Activated T-cell treated with anti-CD3 and anti-CD28 coated beads, Interleukin-2, amount 50 U/mL, for 48 hours (primary cell): ENCODE measurements at regions not wholly inside any gene's neighbourhood (a gene's known extent, or its start where the extent isn't known, plus 50 kb on each side); places are given as distances from the start of the nearest gene placed in this dataset.

Experiments used
- DNase-seq, 2 experiments: peaks; one replicate each; pipeline ENCODE4 v3.0.0-alpha.2; 2020

- no peak for DNase-seq
Measured at GRCh38 chr12:105975351-105975750, 163.4 kb downstream of the NUAK1 start.

GRCh38 chr12:105977236-105977635 lies 161.5 kb downstream of the NUAK1 start:
- no peak for DNase-seq

- no peak for DNase-seq
Measured at GRCh38 chr12:105977652-105978051, 161.1 kb downstream of the NUAK1 start.

GRCh38 chr12:105978276-105978675 lies 160.5 kb downstream of the NUAK1 start:
- no peak for DNase-seq

- no peak for DNase-seq
Measured at GRCh38 chr12:105978686-105979085, 160.1 kb downstream of the NUAK1 start.

- DNase-seq, result no peak
Measured at GRCh38 chr12:105980085-105980484, 158.7 kb downstream of the NUAK1 start.

GRCh38 chr12:105980533-105980932 lies 158.2 kb downstream of the NUAK1 start:
- DNase-seq, result no peak

- no peak for DNase-seq
Measured at GRCh38 chr12:105982022-105982421, 156.7 kb downstream of the NUAK1 start.

GRCh38 chr12:105983622-105984320 lies 155.0 kb downstream of the NUAK1 start:
- no peak for DNase-seq

- no peak for DNase-seq
Measured at GRCh38 chr12:105985383-105985782, 153.4 kb downstream of the NUAK1 start.

- no peak for DNase-seq
Measured at GRCh38 chr12:105986779-105987684, 151.7 kb downstream of the NUAK1 start.

GRCh38 chr12:105987685-105988035 lies 151.1 kb downstream of the NUAK1 start:
- DNase-seq, result no peak

GRCh38 chr12:105992849-105993740 lies 145.7 kb downstream of the NUAK1 start:
- DNase-seq, result no peak

GRCh38 chr12:105993766-105994555 lies 144.8 kb downstream of the NUAK1 start:
- no peak for DNase-seq

- no peak for DNase-seq
Measured at GRCh38 chr12:105995961-105996431, 142.8 kb downstream of the NUAK1 start.

- DNase-seq, result no peak
Measured at GRCh38 chr12:105998561-105998960, 140.2 kb downstream of the NUAK1 start.

- DNase-seq, result no peak
Measured at GRCh38 chr12:106000382-106001104, 138.2 kb downstream of the NUAK1 start.

- DNase-seq, result no peak
Measured at GRCh38 chr12:106001105-106001836, 137.5 kb downstream of the NUAK1 start.

- DNase-seq, result no peak
Measured at GRCh38 chr12:106001837-106002218, 136.9 kb downstream of the NUAK1 start.

- no peak for DNase-seq
Measured at GRCh38 chr12:106003297-106003696, 135.5 kb downstream of the NUAK1 start.

GRCh38 chr12:106004289-106004688 lies 134.5 kb downstream of the NUAK1 start:
- no peak for DNase-seq
